Uterus (tissue), 3 donors: ENCODE measurements at regions not wholly inside any gene's neighbourhood (a gene's known extent, or its start where the extent isn't known, plus 50 kb on each side); places are given as distances from the start of the nearest gene placed in this dataset.

ENCODE experiments used
- DNase-seq, 2 donors: peaks; one replicate each; pipeline ENCODE4 v3.0.0-alpha.2; 2019 to 2020
- H3K27ac ChIP-seq, 2 donors: fragments of 200-600 bp; sonication (generic); 1 replicate in 1 of 2; 2 replicates in 1 of 2; pipeline ENCODE4 v1.5.1; 2016 to 2018
- H3K27me3 ChIP-seq, 2 donors: fragments of 200-600 bp; sonication (generic); one replicate each; pipeline ENCODE4 v1.5.1; 2018 to 2019; ENCODE audit warnings: control low read depth in 1 of 2
- H3K36me3 ChIP-seq, 2 donors: fragments of 200-600 bp; sonication (generic); one replicate each; pipeline ENCODE4 v1.5.1; 2019; ENCODE audit warnings: control low read depth in 1 of 2
- H3K4me1 ChIP-seq, 2 donors: fragments of 200-600 bp; sonication (generic); one replicate each; pipeline ENCODE4 v1.5.1; 2018 to 2019; ENCODE audit warnings: control low read depth in 1 of 2
- H3K4me3 ChIP-seq, 2 donors: fragments of 200-600 bp; sonication (generic); 1 replicate in 1 of 2; 2 replicates in 1 of 2; pipeline ENCODE4 v1.5.1; 2018 to 2019; ENCODE audit warnings: mild to moderate bottlenecking in 1 of 2
- H3K9me3 ChIP-seq, 2 donors: fragments of 200-600 bp; sonication (generic); one replicate each; pipeline ENCODE4 v1.5.1; 2019; ENCODE audit warnings: control low read depth in 1 of 2
- CTCF ChIP-seq, 4 experiments: fragments of 200-600 bp in 2 of 4; fragments of 450-650 bp in 2 of 4; sonication (generic) in 2 of 4; IDR thresholded peaks; one replicate each; pipeline ENCODE4 v1.5.1; 2016 to 2019; ENCODE audit warnings: antibody characterized with exemption in 4 of 4, mild to moderate bottlenecking in 2 of 4, moderate library complexity in 1 of 4
- POLR2A ChIP-seq, 2 donors: fragments of 450-650 bp; IDR thresholded peaks; one replicate each; pipeline ENCODE4 v1.6.1; 2016; ENCODE audit warnings: antibody characterized with exemption in 2 of 2, mild to moderate bottlenecking in 1 of 2, moderate library complexity in 1 of 2
- intact Hi-C: fragments of 100-400 bp; cut with DNase I; formaldehyde crosslinking; loops from one replicate; pipeline ENCODE4 v1.15.1; 2023; ENCODE audit warnings: low total_unique reads
- donor health status: DM: yes; HTN: yes; CAD: no.

DNA sequence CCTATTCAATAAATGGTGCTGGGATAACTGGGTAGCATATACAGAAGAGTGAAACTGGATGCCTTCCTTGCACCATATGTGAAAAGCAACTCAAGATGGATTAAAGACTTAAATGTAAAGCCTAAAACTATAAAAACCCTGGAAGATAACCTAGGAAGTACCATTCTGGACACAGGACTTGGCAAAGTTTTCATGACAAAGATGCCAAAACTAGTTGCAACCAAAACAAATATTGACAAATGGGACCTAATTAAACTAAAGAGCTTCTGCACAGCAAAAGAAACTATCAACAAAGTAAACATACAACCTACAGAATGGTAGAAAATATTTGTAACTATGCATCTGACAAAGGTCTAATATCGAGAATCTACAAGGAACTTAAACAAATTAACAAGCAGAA lies 129.1 kb upstream of the CTBP2 start:
- intact Hi-C loops = no loop called here
- TF ChIP-seq CTCF (IDR thresholded peaks at IDR 0.05) = no peak
- TF ChIP-seq POLR2A (IDR thresholded peaks at IDR 0.05) = no peak

DNA sequence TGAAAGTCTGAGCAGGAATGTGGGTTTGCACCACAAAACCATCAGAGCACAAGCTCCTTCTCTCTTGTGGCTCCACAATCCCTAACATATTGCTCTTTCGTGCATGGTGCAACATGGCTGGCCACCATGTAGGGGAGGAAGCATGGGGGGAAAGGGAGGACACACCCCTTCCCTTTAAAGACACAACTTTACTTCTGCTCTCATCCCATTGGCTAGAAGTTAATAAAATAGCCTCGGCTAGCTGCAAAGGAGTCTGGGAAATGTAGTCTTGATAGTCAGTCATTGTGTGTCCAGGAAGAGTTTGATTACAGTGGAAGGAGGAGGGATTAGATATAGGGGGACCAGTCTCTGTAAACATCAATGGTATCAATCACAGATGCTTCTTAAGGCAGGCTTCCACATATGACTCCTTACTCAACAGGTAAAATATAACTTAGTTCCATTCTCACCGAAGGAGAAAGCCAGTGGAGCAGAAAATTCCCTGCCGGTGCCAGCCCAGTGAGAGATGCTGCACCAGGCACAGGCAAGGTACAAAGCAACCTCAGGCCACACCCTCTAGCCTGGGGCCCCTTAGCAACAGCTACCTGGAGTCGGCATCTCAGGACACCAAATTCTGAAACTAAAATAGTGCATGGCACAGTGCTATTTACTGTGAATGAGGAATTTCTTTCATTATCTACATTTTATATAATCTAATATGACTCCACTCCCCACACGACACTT lies 124.7 kb upstream of the CTBP2 start:
- Histone ChIP-seq H3K4me1 (no peaks in the 10 kb centered on the region), H3K9me3 (no peaks in the 10 kb centered on the region), H3K27me3 (no peaks in the 10 kb centered on the region), H3K36me3 (no peaks in the 10 kb centered on the region), H3K27ac (no peak overlapping the region), H3K4me3 (no peak overlapping the region)
- DNase-seq = no peak
- TF ChIP-seq CTCF (IDR thresholded peaks at IDR 0.05) = no peak
- intact Hi-C loops = no loop called here

More for the DNA sequence above, 129.1 kb upstream of the CTBP2 start:
- Histone ChIP-seq H3K27me3 (no peaks in the 10 kb centered on the region), H3K9me3 (no peaks in the 10 kb centered on the region), H3K4me1 (no peaks in the 10 kb centered on the region), H3K36me3 (no peaks in the 10 kb centered on the region), H3K4me3 (no peak overlapping the region), H3K27ac (no peak overlapping the region)
- DNase-seq = no peak

DNA sequence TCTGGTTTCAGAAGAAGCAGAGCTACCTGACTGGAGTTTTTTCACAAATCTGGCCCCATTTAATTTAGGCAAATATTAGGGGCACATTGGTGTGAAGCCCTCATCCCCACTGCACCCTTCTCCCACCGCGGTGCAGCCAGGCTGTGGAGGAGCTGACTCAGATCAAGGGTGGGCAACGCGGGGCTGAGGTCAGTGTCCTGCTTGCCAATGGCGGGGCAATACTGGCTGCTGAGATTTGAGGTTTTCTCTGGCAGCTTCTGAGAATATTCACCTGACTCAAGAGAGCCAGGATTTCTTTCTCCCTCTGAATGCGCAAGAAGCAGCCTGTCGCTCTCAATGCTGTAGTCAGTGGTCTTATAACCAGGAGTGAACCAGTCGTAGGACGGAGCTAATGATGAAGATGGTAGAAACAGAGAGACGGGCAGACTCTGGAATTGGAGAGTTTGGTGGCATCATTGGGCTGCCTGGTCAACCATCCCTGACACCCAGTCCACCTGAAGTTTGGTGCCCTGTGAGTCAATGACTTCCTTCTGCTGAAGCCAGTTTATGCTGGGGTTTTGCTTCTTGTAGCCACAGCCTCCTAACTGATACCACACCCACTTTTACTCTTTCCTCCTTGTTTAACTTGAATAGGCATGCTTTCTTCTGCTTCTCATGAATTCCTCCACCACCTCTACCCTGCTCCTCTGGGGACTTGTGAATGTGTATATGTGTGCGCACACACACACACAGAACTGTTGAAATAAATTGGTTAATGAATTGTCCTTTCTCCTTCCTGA lies 123.7 kb upstream of the CTBP2 start:
- no peaks in the 10 kb centered on the region for H3K27me3 ChIP-seq
- H3K4me3 ChIP-seq = no peak overlapping the region
- H3K27ac ChIP-seq = no peak overlapping the region
- H3K36me3 ChIP-seq = no peaks in the 10 kb centered on the region
- H3K9me3 ChIP-seq = no peaks in the 10 kb centered on the region
- DNase-seq = no peak
- intact Hi-C loops = no loop called here
- TF ChIP-seq POLR2A (IDR thresholded peaks at IDR 0.05) (no peak), CTCF (IDR thresholded peaks at IDR 0.05) (no peak)
- no peaks in the 10 kb centered on the region for H3K4me1 ChIP-seq

DNA sequence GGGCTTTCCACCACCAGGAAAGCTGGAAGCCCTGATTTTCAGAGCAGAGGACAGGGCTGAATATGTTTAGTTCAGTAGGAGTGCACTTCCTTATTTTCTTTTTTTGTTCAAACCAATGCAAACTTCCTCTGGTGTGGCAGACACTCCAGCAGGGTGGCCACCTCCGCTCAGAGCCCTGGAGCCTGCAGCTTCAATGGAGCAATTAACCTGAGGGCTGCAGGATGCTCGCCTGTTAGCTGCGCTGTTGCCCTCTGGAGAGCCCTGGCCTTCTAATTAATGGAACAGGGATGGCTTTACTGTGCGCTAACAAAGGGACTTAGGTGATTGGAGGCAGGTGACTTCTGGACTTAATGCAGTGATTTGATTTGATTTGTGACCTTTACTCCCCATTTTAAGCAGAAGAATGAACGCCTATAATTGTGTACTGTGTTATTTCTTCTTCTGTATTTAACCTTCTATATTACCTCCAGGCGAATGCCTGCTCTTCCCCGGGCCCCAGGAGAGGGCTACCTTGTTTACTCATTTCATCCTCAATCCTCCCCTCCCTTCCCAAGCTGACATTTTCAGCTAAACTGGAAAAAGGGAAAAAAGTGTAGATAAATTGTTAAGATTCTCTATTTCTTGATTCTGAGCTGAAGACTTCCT lies 123.0 kb upstream of the CTBP2 start:
- Histone ChIP-seq H3K36me3 (no peaks in the 10 kb centered on the region), H3K4me1 (no peaks in the 10 kb centered on the region), H3K27ac (no peak overlapping the region), H3K27me3 (no peaks in the 10 kb centered on the region), H3K4me3 (no peak overlapping the region), H3K9me3 (no peaks in the 10 kb centered on the region)
- TF ChIP-seq POLR2A (IDR thresholded peaks at IDR 0.05) (no peak), CTCF (IDR thresholded peaks at IDR 0.05) (no peak)
- intact Hi-C loops = no loop called here
- no peak for DNase-seq

DNA sequence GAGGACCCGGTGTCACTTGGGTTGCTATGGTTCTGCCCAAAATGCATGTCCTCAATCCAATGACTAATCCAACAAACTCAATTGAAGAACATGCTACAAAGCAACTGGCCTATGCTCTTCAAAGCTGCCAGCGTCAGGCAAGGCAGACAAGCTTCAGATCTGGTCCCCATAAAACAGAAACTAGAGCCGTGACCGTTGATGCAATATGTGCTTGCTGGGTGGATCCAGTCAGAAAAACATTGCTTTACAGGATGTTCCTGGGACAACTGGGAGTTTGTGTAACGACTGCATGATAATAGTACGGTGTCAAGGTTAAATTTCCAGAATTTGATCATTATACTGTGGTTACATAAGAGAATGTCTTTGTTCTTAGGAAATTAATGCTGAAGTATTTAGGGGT lies 120.7 kb upstream of the CTBP2 start:
- H3K4me3 ChIP-seq = no peak overlapping the region
- DNase-seq = no peak
- H3K36me3 ChIP-seq = no peaks in the 10 kb centered on the region
- TF ChIP-seq POLR2A (IDR thresholded peaks at IDR 0.05) (no peak), CTCF (IDR thresholded peaks at IDR 0.05) (no peak)
- H3K27ac ChIP-seq = no peak overlapping the region
- no peaks in the 10 kb centered on the region for H3K4me1 ChIP-seq
- no peaks in the 10 kb centered on the region for H3K27me3 ChIP-seq
- intact Hi-C loops = no loop called here
- no peaks in the 10 kb centered on the region for H3K9me3 ChIP-seq
